CD8-positive, alpha-beta memory T cell (primary cell): ENCODE measurements at regions not wholly inside any gene's neighbourhood (a gene's known extent, or its start where the extent isn't known, plus 50 kb on each side); places are given as distances from the start of the nearest gene placed in this dataset.

ENCODE experiments used
- CTCF ChIA-PET: fragments of 350-600 bp; sonication (Branson Sonifier 250); formaldehyde crosslinking; loops from one replicate; lab custom pipeline; 2021; ENCODE audit warnings: antibody characterized with exemption; lab: Charles Lee
- POLR2A ChIA-PET: fragments of 350-600 bp; sonication (Branson Sonifier 250); formaldehyde crosslinking; loops from one replicate; lab custom pipeline; 2021; ENCODE audit warnings: antibody characterized with exemption; lab: Charles Lee
- DNase-seq, 5 donors: peaks; one replicate each; pipeline versions ENCODE4 v3.0.0 to v3.0.0-alpha.2; 2020 to 2022; ENCODE audit warnings: mixed read lengths in 1 of 5
- H3K27ac ChIP-seq: one replicate; pipeline ENCODE4 v1.7.0; 2013; ENCODE audit warnings: low read depth, mild to moderate bottlenecking, low read length, moderate library complexity
- H3K27me3 ChIP-seq: 2 replicates; pipeline ENCODE4 v1.7.0; 2013; ENCODE audit warnings: low read length, mild to moderate bottlenecking; ENCODE audit not compliant: insufficient read depth, poor library complexity, severe bottlenecking
- H3K36me3 ChIP-seq: 2 replicates; pipeline ENCODE4 v1.7.0; 2013; ENCODE audit warnings: mild to moderate bottlenecking, low read length, moderate library complexity; ENCODE audit not compliant: insufficient read depth
- H3K4me1 ChIP-seq: 2 replicates; pipeline ENCODE4 v1.7.0; 2013; ENCODE audit warnings: mild to moderate bottlenecking, low read length, moderate library complexity; ENCODE audit not compliant: insufficient read depth
- H3K4me3 ChIP-seq: 2 replicates; pipeline ENCODE4 v1.7.0; 2013; ENCODE audit warnings: mild to moderate bottlenecking, low read length
- H3K9me3 ChIP-seq: 2 replicates; pipeline ENCODE4 v1.7.0; 2013; ENCODE audit warnings: mild to moderate bottlenecking, low read length
- H3K27ac Mint-ChIP-seq, 8 donors: one replicate each; pipeline ENCODE4 v1.8.0; 2020 to 2021; ENCODE audit warnings: mixed read lengths in 8 of 8, mild to moderate bottlenecking in 6 of 8, inconsistent platforms in 3 of 8, moderate library complexity in 3 of 8
- H3K27me3 Mint-ChIP-seq, 2 donors: one replicate each; pipeline ENCODE4 v1.8.0; 2020 to 2021; ENCODE audit warnings: mixed read lengths in 2 of 2, mild to moderate bottlenecking in 1 of 2, moderate library complexity in 1 of 2
- H3K36me3 Mint-ChIP-seq, 3 donors: one replicate each; pipeline ENCODE4 v1.8.0; 2020 to 2021; ENCODE audit warnings: mixed read lengths in 3 of 3, inconsistent platforms in 1 of 3, mild to moderate bottlenecking in 1 of 3
- H3K4me1 Mint-ChIP-seq, 3 donors: one replicate each; pipeline ENCODE4 v1.8.0; 2020 to 2021; ENCODE audit warnings: mixed read lengths in 3 of 3, inconsistent platforms in 1 of 3, mild to moderate bottlenecking in 1 of 3
- H3K4me3 Mint-ChIP-seq, 7 donors: one replicate each; pipeline ENCODE4 v1.8.0; 2020 to 2021; ENCODE audit warnings: mixed read lengths in 7 of 7, mild to moderate bottlenecking in 6 of 7, moderate library complexity in 4 of 7, inconsistent platforms in 2 of 7
- H3K9me3 Mint-ChIP-seq, 5 donors: one replicate each; pipeline ENCODE4 v1.8.0; 2020 to 2022; ENCODE audit warnings: mixed read lengths in 5 of 5, mild to moderate bottlenecking in 3 of 5, moderate library complexity in 2 of 5, inconsistent platforms in 1 of 5

DNA sequence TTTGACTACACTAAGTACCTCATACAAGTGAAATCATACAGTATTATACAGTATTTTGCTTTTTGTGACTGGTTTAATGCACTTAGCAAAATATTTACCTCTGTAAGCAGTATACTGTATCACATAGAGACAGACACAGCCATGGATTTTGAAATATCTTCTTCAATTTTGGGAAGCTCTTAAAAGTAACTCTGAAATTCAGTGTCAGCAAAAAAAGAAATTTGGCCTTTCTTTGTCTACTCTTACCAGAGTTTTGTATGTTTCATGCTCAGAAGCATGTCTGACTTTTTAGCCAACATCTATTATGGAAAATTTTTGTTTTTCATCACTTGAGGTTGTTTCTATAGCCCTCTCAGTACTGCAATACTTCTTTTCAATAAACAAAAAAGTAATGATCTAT, 1102.2 kb downstream of the TRHDE start:
- H3K36me3 ChIP-seq, result no peaks in the 10 kb centered on the region
- no peak overlapping the region for H3K4me3 ChIP-seq
- H3K4me1 ChIP-seq, result no peaks in the 10 kb centered on the region
- CTCF ChIA-PET, result no interaction called here
- no peaks in the 10 kb centered on the region for H3K36me3 Mint-ChIP-seq
- POLR2A ChIA-PET, result no interaction called here
- H3K4me3 Mint-ChIP-seq, result no peak overlapping the region
- no peak for DNase-seq
- peaks cover 3 to 25% (median 7%) of the 10 kb centered on the region in 5 donors for H3K9me3 Mint-ChIP-seq
- H3K27me3 ChIP-seq, result no peaks in the 10 kb centered on the region
- no peaks in the 10 kb centered on the region for H3K9me3 ChIP-seq
- H3K27ac Mint-ChIP-seq, result no peak overlapping the region
- no peaks in the 10 kb centered on the region for H3K27me3 Mint-ChIP-seq
- no peaks in the 10 kb centered on the region for H3K4me1 Mint-ChIP-seq
- no peak overlapping the region for H3K27ac ChIP-seq

- Histone ChIP-seq H3K4me3 (no peak overlapping the region), H3K4me1 (no peaks in the 10 kb centered on the region), H3K27ac (no peak overlapping the region), H3K36me3 (no peaks in the 10 kb centered on the region), H3K9me3 (no peaks in the 10 kb centered on the region), H3K27me3 (no peaks in the 10 kb centered on the region)
- Mint-ChIP-seq H3K4me3 (no peak overlapping the region), H3K4me1 (no peaks in the 10 kb centered on the region), H3K27ac (no peak overlapping the region), H3K9me3 (peaks cover 5 to 38% (median 13%) of the 10 kb centered on the region in 5 donors), H3K36me3 (peaks cover 0 to 2% (median 0%) of the 10 kb centered on the region in 3 donors), H3K27me3 (no peaks in the 10 kb centered on the region)
- POLR2A ChIA-PET, result no interaction called here
- no peak for DNase-seq
- CTCF ChIA-PET, result no interaction called here
Observed at GRCh38 chr12:73383584-73384222, 1111.5 kb downstream of the TRHDE start.

- H3K4me3 ChIP-seq, result no peak overlapping the region
- H3K36me3 Mint-ChIP-seq, result peaks cover 0 to 2% (median 0%) of the 10 kb centered on the region in 3 donors
- H3K27me3 Mint-ChIP-seq, result no peaks in the 10 kb centered on the region
- DNase-seq, result no peak
- H3K4me3 Mint-ChIP-seq, result no peak overlapping the region
- H3K27me3 ChIP-seq, result no peaks in the 10 kb centered on the region
- no peak overlapping the region for H3K27ac ChIP-seq
- H3K9me3 ChIP-seq, result no peaks in the 10 kb centered on the region
- no peaks in the 10 kb centered on the region for H3K4me1 Mint-ChIP-seq
- ChIA-PET CTCF (no interaction called here), POLR2A (no interaction called here)
- H3K4me1 ChIP-seq, result no peaks in the 10 kb centered on the region
- peaks cover 5 to 35% (median 13%) of the 10 kb centered on the region in 5 donors for H3K9me3 Mint-ChIP-seq
- H3K27ac Mint-ChIP-seq, result no peak overlapping the region
- no peaks in the 10 kb centered on the region for H3K36me3 ChIP-seq
Observed at GRCh38 chr12:73384592-73384991, 1112.4 kb downstream of the TRHDE start.

GRCh38 chr12:73390261-73390660, 1118.1 kb downstream of the TRHDE start:
- no peak overlapping the region for H3K4me3 ChIP-seq
- H3K9me3 Mint-ChIP-seq, result peaks cover 0 to 18% (median 7%) of the 10 kb centered on the region in 5 donors
- no peaks in the 10 kb centered on the region for H3K4me1 Mint-ChIP-seq
- no peak overlapping the region for H3K4me3 Mint-ChIP-seq
- POLR2A ChIA-PET, result no interaction called here
- CTCF ChIA-PET, result no interaction called here
- no peaks in the 10 kb centered on the region for H3K36me3 Mint-ChIP-seq
- H3K27me3 Mint-ChIP-seq, result no peaks in the 10 kb centered on the region
- no peak for DNase-seq
- H3K9me3 ChIP-seq, result no peaks in the 10 kb centered on the region
- no peak overlapping the region for H3K27ac ChIP-seq
- H3K27me3 ChIP-seq, result no peaks in the 10 kb centered on the region
- H3K27ac Mint-ChIP-seq, result no peak overlapping the region
- no peaks in the 10 kb centered on the region for H3K36me3 ChIP-seq
- no peaks in the 10 kb centered on the region for H3K4me1 ChIP-seq

- Mint-ChIP-seq H3K9me3 (peaks cover 14 to 22% (median 16%) of the 10 kb centered on the region in 5 donors), H3K4me3 (no peak overlapping the region), H3K27me3 (no peaks in the 10 kb centered on the region), H3K27ac (no peak overlapping the region), H3K36me3 (no peaks in the 10 kb centered on the region), H3K4me1 (no peaks in the 10 kb centered on the region)
- Histone ChIP-seq H3K9me3 (no peaks in the 10 kb centered on the region), H3K4me3 (no peak overlapping the region), H3K27me3 (no peaks in the 10 kb centered on the region), H3K36me3 (no peaks in the 10 kb centered on the region), H3K27ac (no peak overlapping the region), H3K4me1 (no peaks in the 10 kb centered on the region)
- ChIA-PET CTCF (no interaction called here), POLR2A (no interaction called here)
- DNase-seq, result no peak
Observed at GRCh38 chr12:73413051-73413450, 1124.6 kb upstream of the ATXN7L3B start.

DNA sequence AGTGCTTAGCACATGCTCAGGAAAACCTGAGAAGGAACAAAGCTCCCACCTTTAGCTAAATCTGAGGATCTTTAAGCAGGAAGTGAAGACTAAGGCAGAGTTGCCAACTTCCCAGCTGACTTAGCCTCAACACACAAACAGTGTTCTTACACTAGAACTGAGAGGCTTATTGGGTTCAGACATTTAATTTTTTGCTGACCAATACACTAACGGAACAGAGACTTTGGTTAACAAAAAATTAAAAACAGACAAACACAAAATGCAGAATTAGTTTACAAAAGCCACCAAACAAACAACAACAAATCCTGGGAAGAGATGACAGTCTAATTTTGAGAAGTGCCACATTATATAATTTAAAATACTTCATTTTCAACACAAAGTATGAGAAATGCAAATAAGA, 1123.7 kb upstream of the ATXN7L3B start:
- H3K4me3 Mint-ChIP-seq, result no peak overlapping the region
- peaks cover 14 to 22% (median 16%) of the 10 kb centered on the region in 5 donors for H3K9me3 Mint-ChIP-seq
- Histone ChIP-seq H3K9me3 (no peaks in the 10 kb centered on the region), H3K4me3 (no peak overlapping the region), H3K36me3 (no peaks in the 10 kb centered on the region), H3K4me1 (no peaks in the 10 kb centered on the region), H3K27ac (no peak overlapping the region), H3K27me3 (no peaks in the 10 kb centered on the region)
- POLR2A ChIA-PET, result no interaction called here
- no peak for DNase-seq
- CTCF ChIA-PET, result no interaction called here
- no peaks in the 10 kb centered on the region for H3K27me3 Mint-ChIP-seq
- H3K27ac Mint-ChIP-seq, result no peak overlapping the region
- no peaks in the 10 kb centered on the region for H3K4me1 Mint-ChIP-seq
- H3K36me3 Mint-ChIP-seq, result no peaks in the 10 kb centered on the region

GRCh38 chr12:73414926-73415325, 1122.7 kb upstream of the ATXN7L3B start:
- Mint-ChIP-seq H3K4me1 (no peaks in the 10 kb centered on the region), H3K36me3 (no peaks in the 10 kb centered on the region), H3K9me3 (peaks cover 14 to 22% (median 16%) of the 10 kb centered on the region in 5 donors), H3K27ac (no peak overlapping the region), H3K27me3 (no peaks in the 10 kb centered on the region), H3K4me3 (no peak overlapping the region)
- ChIA-PET CTCF (no interaction called here), POLR2A (no interaction called here)
- Histone ChIP-seq H3K36me3 (no peaks in the 10 kb centered on the region), H3K4me3 (no peak overlapping the region), H3K27ac (no peak overlapping the region), H3K27me3 (no peaks in the 10 kb centered on the region), H3K4me1 (no peaks in the 10 kb centered on the region), H3K9me3 (no peaks in the 10 kb centered on the region)
- no peak for DNase-seq

DNA sequence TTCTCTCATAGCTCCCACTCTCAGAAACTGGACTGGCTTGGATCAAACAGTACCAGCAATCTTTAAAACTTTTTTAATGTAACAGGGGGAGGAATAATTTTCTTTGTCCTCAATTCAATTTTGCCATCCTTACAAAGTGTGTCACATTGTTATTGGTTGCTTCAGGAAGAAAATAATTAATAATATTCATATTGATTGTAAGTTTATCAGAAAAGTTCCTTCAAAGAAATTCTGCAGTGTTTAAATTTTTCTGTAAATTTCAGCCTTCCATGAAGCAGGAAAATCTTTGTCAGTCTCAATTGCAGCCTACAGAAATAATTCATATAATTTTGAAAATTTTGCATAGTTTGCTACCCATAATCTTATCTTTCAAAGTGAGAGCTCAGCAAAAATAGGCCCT, 1119.1 kb upstream of the ATXN7L3B start:
- Mint-ChIP-seq H3K27me3 (no peaks in the 10 kb centered on the region), H3K36me3 (no peaks in the 10 kb centered on the region), H3K9me3 (peaks cover 7 to 16% (median 9%) of the 10 kb centered on the region in 5 donors), H3K4me1 (peaks cover 0 to 3% (median 0%) of the 10 kb centered on the region in 3 donors), H3K4me3 (no peak overlapping the region), H3K27ac (no peak overlapping the region)
- Histone ChIP-seq H3K9me3 (no peaks in the 10 kb centered on the region), H3K36me3 (no peaks in the 10 kb centered on the region), H3K4me1 (no peaks in the 10 kb centered on the region), H3K4me3 (no peak overlapping the region), H3K27me3 (no peaks in the 10 kb centered on the region), H3K27ac (no peak overlapping the region)
- DNase-seq, result no peak
- ChIA-PET POLR2A (no interaction called here), CTCF (no interaction called here)
